ENCODE measurements at regions not wholly inside any gene's neighbourhood (a gene's known extent, or its start where the extent isn't known, plus 50 kb on each side); places are given as distances from the start of the nearest gene placed in this dataset.

- Histone ChIP-seq H4K20me1 (ENCODE audit: control insufficient read depth, insufficient read depth) (no peaks in the 10 kb centered on the region), H3K9ac (ENCODE audit: control insufficient read depth, insufficient read depth, low read length) (no peak overlapping the region), H3K79me2 (ENCODE audit: control insufficient read depth, insufficient read depth, low read length) (no peaks in the 10 kb centered on the region), H2AFZ (ENCODE audit: control insufficient read depth, low read depth, low read length) (no peak overlapping the region), H3K4me2 (ENCODE audit: control insufficient read depth, insufficient read depth) (no peak overlapping the region), H3K27me3 (replicated peaks in 1 of 2; ENCODE audit: control insufficient read depth in 2 of 2, insufficient read depth in 2 of 2, low read length in 1 of 2) (no peaks in the 10 kb centered on the region), H3K36me3 (ENCODE audit: control insufficient read depth in 2 of 2, insufficient read depth in 2 of 2, low read length in 1 of 2) (no peaks in the 10 kb centered on the region), H3K9me3 (replicated peaks; ENCODE audit: control insufficient read depth, insufficient read depth, low read length) (no peaks in the 10 kb centered on the region), H3K4me1 (ENCODE audit: control insufficient read depth, insufficient read depth, low read length) (no peaks in the 10 kb centered on the region), H3K4me3 (no peak overlapping the region), H3K27ac (ENCODE audit: control insufficient read depth, insufficient read depth) (no peak overlapping the region)
- ChIA-PET SMC1A (ENCODE audit: uncharacterized antibody, unreplicated experiment) (no interaction called here), POLR2A (no interaction called here), CTCF (no interaction called here), RAD21 (ENCODE audit: unreplicated experiment) (no interaction called here)
- DNase-seq (ENCODE audit: low read depth, low spot score) (no peak), FAIRE-seq (no peak), ATAC-seq (no peak)
- 43% methylated on average over 4 of the region's 4 CpGs for WGBS (ENCODE audit: insufficient coverage, insufficient replicate concordance, low lambda C conversion rate, missing lambda C conversion rate)
- intact Hi-C loops (cut with micrococcal nuclease; ENCODE audit: unreplicated experiment) (no loop called here), in situ Hi-C loops (cut with MboI) (no loop called here)
- TF ChIP-seq IRF4 (IDR thresholded peaks at IDR 0.05; ENCODE audit: low read depth, low read length) = no peak
- no peak for TF ChIP-seq STAT3 (IDR thresholded peaks at IDR 0.05; ENCODE audit: low read depth, low read length)
- TF ChIP-seq ASH2L (IDR thresholded peaks at IDR 0.05; ENCODE audit: borderline replicate concordance, low read depth) = no peak
- TF ChIP-seq ZNF384 (IDR thresholded peaks at IDR 0.05; ENCODE audit: borderline replicate concordance, low read depth, low read length) = no peak
- TF ChIP-seq BMI1 (IDR thresholded peaks at IDR 0.05; ENCODE audit: borderline replicate concordance) = no peak
- no peak for TF ChIP-seq TCF12 (IDR thresholded peaks at IDR 0.05; ENCODE audit: low read depth, low read length)
- no peak for TF ChIP-seq PBX3 (IDR thresholded peaks at IDR 0.05; ENCODE audit: insufficient replicate concordance, low read depth, low read length)
- no peak for TF ChIP-seq TBL1XR1 (IDR thresholded peaks at IDR 0.05; ENCODE audit: low read depth, low read length)
- no peak for TF ChIP-seq CHD2 (IDR thresholded peaks at IDR 0.05; ENCODE audit: borderline replicate concordance, low read depth, low read length)
- no peak for TF ChIP-seq POLR2AphosphoS5 (IDR thresholded peaks at IDR 0.05; ENCODE audit: low read length)
- BruUV-seq (replicated peaks) = no TSS peak
Measured at GRCh38 chr2:41377837-41378236, 670.0 kb upstream of the PKDCC start.

Measured in GM12878 (cell line).